Amniotic epithelial cell (primary cell): ENCODE measurements at regions not wholly inside any gene's neighbourhood (a gene's known extent, or its start where the extent isn't known, plus 50 kb on each side); places are given as distances from the start of the nearest gene placed in this dataset.
"Not testable (repeated sequence)": the region's sequence is repeated elsewhere in the genome, so short reads cannot be mapped to it uniquely, and the experiment has no call there.

Experiments
- DNase-seq: peaks from one replicate; pipeline ENCODE4 v3.0.0-alpha.2; 2010; ENCODE audit warnings: low read depth

DNA sequence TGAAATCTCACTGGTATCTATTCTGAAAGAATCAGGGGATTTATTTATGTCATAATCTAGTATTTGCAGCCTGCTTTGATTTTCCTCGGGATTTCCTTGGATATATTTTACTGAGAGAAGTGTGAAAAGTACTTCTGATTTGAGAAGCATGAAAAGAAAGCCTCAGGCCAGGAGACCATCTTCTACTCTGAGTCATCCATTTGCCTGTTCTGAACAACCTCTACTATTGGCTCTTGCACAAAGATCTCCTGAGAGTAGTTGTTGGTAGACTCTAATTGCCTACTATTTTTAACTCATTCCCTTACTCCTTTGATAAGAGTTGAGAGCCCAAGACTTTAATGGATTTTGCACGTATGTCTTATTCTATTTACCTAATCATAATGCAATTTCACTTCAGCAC is 318.9 kb downstream of the BCHE start:
- DNase-seq, result peak; percentile 47

DNA sequence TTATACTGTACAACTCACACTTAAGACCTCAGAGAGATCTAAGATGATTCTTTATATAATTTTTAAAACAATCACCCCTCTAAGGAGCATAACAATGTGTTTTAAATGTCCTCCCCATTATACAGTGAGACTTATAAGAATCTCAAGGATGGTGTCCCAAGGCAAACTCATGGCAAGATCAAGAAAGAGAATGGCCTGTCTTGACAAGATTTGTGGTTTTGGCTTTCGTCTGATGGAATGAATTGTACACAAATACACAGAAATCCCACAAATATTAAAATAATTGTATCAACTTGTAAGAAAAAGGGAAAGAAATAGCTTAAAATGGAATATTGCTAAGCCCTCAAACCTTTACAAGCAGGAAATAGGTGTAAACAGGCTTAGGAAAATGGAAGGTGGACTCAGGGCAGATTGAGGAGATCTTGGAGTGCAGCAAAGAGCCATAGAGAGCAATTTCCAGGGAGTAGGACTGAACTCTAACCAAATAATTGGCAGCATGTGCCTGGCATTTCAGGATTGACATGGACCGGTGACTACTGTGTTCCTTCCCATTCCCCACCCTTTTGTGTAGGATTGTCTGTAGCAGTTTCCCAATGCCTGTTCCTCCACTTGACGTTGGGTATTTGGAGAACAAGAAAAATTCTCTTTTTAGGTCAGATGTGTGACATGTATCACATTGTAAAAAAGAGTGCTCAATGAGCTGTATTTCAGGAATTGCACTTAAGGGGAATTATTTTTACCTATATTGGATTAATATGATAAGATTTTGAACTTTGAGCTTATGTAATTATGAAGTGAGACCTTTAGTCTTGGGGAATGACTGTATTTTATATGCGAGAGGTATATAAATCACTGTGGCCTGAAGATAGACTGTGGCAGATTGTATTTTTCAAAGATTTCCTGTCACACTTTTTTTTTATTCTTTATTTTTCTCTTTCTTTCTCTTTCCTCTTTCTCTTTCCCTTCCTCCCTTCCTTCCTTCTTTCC is 317.8 kb upstream of the SLITRK3 start:
- no peak for DNase-seq

DNA sequence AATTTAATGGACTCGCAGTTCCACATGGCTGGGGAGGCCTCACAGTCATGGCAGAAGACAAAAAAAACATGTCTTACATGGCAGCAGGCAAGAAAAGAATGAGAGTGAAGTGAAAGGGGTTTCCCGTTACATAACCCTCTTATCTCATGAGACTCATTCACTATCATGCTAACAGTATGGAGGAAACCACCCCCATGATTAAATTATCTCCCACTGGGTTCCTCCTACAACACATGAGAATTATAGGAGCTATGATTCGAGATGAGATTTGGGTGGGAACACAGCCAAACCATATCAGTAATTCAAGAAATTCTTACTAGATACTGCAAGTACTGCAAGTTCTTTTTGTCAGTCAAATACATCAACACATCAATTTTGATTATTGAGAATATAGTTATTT is 311.4 kb upstream of the SLITRK3 start:
- DNase-seq, result peak; percentile 53

DNA sequence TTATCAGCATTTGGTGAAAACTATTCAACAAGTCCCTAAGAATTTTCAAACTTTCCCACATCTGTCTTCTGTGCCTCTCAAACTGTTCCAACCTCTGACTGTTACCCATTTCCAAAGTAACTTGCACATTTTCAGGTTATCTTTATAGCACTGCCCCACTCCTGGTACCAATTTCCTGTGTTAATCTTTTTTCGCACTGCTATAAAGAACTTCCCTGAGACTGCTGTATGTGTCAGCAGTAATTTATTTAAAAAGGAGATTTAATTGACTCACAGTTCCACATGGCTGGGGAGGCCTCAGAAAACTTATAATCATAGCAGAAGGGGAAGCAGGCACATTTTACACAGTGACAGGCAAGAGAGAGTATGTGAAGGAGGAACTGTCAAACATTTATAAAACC is 310.9 kb upstream of the SLITRK3 start:
- DNase-seq, result no peak

DNA sequence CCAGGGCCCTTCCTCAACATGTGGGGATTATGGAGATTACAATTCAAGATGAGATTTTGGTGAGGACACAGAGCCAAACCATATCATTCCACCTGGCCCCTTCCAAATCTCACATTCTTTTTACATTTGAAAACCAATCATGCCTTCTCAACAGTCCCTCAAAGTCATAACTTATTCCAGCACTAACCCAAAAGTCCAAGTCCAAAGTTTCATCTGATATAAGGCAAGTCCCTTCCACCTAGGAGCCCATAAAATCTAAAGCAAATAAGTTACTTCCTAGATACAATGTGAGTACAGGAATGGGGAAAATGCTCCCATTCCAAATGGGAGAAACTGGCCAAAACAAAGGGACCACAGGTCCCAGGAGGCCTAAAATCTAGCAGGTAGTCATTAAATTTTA is 309.5 kb upstream of the SLITRK3 start:
- no peak for DNase-seq

DNA sequence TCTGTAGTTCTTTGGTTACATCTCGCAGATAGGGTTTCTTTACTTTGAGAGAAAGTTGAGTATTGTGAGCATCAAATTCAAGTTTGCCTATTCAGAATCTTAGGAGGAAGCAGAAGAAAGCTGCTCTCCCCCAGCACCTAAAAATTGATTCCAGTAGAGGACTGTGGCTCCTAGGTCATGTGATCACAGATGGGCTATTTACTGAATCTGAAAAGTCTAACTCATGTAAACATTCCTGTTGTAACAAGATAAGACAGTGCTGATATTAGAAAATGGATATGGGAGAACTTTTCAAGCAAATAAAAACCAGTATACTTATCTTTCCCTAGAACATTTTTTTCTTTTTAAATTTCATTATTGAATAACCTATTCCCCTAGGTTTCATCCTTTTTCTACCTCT is 308.4 kb upstream of the SLITRK3 start:
- DNase-seq, result no peak

DNA sequence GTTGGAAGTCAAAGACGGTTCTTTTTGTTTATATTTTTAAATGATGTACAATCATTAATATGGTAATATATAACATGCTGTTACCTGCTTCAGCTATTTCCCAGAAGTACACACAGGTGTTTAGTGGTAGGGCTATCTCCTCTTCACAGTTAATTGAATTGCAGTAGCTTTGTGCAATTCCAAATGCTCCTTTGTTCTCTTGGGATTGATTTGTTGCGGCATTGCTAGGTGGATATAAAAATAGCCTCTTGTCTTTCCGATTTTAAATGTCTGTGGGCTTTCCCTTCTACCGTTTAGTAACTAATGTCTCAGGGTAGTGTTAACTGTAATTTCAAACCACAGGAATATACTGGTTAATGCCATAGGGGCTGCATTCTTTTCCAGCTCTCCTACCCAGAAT is 307.6 kb upstream of the SLITRK3 start:
- DNase-seq, result no peak

DNA sequence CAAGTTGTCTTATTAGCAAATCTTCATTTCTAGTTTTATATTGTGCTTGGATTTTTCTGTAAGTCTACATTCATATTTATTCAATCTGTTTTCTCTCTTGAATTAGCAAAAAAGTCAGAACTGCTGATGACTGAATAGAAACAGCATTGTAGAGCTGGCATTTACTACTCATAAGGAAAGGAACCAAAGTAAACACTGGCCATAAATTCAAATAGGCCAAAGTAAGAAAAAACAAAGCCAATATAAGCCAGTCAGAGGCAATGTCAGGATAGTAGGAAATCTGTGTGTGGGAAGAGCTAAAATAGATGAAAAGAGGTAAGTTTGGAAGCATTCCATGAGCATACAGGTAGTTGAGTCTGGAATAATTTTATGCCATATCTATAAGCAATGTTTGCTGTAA is 307.2 kb upstream of the SLITRK3 start:
- no peak for DNase-seq

DNA sequence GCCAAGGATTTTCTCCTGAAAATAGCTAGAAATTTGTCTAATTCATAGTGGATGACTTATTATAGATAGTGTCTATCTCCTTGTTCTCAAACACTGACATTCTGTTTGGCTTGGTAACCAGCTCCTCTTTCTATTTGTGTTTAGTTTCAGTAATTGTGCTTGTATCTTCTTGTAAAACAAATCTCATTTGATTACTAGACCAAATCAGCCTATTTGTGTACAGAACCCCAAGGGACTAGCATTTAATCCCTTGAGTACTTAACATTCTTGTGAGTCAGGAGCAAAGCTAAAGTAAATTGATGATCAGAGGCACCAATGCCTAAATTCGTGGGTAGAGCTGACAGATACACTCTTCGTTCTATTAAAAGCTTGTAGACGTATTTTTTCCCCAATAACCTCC is 306.5 kb upstream of the SLITRK3 start:
- DNase-seq, result peak; percentile 5

DNA sequence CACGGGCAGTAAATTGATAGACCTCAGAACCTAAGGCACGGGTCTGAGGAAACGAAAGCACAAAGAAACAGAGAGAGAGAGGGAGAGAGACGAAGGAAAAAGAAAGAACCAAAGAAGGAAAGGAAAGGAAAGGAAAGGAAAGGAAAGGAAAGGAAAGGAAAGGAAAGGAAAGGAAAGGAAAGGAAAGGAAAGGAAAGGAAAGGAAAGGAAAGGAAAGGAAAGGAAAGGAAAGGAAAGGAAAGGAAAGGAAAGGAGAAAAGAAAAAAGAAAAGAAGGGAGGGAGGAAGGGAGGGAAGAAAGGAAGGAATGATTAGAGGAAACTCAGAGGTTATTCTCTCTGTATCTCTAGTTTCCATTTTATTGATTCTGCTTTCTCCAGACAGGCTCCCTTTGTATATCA is 302.6 kb upstream of the SLITRK3 start:
- not testable (repeated sequence) for DNase-seq

DNA sequence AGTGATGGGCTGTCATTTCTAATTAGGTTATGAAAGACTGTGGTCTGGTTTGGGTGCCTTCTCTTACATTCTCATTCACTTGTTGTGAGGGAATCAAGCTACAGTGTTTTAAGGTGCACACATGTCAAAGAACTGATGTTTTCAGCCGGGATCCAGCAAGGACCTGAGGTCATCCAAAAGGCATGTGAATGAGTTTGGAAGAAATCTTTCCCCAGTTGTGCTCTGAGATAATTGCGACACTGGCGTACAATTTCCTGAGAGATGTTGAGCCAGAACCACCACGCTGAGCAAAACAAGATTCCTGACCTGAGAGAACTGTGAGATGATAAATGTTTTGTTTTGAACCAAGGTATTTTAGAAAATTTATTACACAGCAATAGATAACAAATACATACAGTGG is 295.3 kb upstream of the SLITRK3 start:
- peak; percentile 98 for DNase-seq

DNA sequence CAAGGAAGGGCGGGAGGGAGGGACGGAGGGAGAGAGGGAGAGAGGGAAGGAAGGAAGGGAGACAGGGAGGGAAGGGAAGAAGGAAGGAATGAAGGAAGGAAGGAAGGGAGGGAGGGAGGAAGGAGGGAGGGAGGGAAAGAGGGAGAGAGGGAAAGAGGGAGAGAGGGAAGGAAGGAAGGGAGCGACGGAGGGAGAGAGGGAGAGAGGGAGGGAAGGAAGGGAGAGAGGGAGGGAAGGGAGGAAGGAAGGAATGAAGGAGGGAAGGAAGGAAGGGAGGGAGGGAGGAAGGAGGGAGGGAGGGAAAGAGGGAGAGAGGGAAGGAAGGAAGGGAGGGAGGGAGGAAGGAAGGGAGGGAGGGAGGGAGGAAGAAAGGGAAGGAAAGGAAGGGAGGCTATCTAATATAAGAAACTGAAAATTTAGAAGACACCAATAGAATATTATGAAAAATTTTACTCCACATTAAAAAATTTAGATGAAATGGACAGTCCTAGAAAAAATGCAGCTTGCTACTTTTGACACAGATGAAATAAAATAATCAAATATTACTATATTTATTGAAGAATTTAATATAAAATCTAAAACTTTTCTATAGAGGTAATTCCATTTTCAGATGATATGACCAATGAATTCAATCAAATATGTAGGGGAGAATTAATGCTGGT is 280.3 kb upstream of the SLITRK3 start:
- DNase-seq, result no peak

DNA sequence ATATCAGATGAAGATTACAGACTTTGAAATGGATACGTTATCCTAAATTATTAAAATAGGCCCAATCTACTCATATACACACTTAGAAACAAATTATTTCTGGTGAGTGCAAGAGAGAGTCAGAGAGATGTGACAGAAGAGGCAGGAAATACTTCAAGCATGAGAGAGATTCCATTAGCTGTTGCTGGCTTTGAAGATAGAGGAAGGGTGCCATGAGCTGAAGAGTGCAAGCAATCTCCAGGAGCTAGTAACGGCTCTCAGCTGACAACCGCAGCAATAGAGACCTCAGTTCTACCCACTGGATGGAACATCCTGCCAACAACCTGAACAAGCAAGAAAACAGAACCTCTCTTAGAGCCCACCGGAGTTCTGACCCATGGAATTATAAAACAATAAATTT is 270.7 kb upstream of the SLITRK3 start:
- no peak for DNase-seq

DNA sequence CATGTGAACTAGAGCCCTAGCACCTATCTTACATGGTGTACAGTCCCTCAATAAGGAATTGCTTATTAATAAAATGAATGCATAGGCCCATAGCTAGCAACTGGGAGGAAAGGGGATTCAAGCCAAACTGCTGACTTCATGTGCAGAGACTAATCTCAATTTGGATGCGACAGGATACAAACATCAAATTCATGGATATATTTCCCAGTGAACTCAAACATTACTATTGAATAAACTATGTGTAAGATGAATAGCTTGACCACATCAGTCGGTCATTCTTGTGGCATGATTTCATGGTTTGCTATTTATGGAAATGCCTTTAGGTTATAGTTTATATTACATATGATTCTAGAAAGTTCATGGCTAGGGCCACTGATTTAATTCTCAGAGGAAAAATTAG is 268.6 kb upstream of the SLITRK3 start:
- DNase-seq, result peak; percentile 81

DNA sequence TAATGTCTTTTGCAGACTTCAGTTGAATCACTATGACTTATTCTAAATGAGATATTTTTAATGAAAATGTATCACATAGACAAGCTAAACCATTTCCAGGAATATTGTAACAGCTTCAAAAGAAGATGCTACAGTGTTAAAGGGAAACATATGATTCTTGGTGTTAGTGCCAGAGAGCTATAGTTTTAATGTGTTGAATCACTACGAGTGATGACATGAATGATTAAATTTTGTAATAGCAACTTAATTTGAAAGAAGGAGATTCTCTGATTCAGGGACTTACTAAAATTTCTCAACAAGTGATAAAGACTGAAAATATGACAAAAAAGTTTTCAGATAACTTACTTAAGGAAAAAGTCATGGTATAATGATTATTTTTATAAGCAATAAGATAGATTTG is 267.3 kb upstream of the SLITRK3 start:
- peak; percentile 62 for DNase-seq

DNA sequence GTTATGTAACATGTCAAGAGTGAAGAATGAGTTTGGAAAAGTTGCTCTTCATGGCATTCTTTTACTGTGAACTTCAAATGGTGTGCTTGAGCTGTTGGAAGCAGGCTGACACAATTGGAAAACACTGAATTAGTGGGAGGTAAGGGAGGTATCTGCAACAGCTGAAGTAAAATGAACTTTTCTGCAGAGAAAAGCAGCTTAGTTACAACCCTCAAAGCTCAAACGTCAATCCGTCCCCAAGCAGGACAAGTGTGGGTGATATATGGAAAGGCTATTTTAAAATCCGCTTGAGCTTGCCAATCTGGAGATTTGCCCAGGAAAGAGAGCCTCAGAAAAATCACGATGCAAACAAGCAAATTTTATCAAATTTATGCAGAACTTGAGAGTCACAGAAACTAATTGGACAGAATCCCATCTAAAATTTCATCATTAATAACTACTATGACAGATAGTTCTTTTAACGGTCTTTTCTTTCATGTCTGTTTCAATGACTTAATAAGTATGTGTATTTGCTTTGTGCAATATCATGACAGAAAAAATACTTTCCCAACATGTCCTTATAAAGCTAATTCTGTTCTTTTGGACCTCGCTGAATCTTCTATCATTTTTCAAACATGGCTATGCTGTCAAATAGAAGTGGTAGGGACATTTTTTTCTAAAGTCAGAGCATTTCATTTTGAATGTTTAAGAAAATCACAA is 266.6 kb upstream of the SLITRK3 start:
- peak; percentile 30 for DNase-seq

DNA sequence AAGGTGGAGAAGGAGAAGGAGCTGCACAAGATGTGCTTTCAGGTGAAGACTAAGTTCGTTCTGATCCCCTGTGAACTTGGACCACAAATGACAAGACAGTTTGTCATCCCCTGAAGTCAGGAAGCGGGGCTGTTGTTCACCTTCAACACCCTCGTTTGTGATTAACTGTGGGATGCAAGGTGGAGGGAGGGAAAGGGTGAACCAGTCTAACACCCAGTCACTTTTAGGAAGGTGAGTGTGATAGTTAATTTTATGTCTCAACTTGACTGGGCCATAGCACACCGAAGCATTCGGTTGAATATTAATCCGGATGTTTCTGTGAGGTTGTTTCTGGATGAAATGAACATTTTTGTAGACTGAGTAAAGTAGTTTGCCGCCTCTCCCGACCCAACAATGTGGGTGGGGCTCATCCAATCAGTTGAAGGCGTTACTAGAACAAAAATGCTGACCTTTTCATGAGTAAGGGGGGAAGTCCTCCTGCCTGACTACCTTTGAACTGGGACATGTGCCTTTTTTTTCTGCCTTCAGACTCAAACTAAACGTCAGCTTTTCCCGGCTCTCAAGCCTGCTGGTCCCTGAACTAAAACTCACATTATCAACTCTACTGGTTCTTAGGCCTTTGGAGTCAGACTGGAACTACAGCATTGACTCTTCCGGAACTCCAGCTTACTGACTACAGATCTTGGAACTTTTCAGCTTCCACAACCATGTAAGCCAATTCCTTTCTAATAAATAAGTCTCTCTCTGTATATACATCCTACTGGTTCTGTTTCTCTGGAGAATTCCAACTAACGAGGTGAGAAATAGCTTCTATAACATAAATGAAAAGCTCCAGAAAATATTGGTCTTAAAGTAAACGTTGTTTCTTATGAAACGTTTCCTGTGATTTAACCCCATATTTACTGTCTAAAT is 264.0 kb upstream of the SLITRK3 start:
- DNase-seq, result no peak

DNA sequence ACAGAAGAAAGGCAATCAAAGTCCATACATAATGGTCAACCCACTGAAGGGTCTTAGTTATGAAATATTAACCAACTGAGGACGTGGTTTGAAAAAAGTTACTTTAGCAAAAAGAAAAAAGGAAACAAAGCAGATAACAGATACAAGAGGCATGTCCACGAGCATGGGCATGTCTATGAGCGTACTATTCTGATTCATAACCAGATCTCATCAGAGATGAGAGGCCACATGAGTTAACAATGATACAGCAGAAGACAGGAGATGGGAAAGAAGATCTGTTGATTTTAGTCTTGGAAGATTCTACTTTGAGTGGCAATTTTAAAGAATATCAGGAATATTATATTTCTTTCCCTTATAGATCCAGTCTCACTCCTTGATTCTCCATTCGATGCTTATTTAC is 262.9 kb upstream of the SLITRK3 start:
- DNase-seq, result no peak

DNA sequence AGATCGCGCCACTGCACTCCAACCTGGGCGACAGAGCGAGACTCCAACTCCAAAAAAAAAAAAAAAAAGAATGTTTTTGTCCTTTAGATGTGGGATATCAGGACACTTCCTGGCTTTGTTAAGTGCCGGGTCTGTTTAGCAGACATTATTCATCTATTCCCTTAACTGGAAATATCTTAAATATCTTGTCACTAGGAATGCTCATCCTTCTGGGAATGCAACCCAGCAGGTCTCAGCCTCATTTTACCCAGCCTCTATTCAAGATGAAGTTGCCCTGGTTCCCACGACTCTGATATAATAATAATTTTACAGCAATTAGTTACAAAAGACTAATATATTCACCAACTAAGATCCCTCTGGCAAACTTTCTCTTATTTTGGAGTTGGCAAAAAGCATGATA is 260.9 kb upstream of the SLITRK3 start:
- no peak for DNase-seq

DNA sequence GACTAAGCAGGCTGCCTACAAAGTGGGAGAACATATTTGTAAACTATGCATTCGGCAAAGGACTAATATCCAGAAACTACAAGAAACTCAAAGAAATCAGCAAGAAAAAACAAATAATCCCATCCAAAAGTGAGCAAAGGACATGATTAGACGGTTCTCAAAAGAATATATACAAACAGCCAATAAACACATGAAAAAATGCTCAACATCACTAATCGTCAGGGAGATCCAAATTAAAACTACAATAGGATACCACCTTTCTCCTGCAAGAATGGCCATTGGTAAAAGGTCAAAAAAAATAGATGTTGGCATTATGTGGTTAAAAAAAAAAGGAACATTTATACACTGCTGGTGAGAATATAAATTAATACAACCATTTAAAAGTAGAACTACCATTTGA is 259.6 kb upstream of the SLITRK3 start:
- no peak for DNase-seq

DNA sequence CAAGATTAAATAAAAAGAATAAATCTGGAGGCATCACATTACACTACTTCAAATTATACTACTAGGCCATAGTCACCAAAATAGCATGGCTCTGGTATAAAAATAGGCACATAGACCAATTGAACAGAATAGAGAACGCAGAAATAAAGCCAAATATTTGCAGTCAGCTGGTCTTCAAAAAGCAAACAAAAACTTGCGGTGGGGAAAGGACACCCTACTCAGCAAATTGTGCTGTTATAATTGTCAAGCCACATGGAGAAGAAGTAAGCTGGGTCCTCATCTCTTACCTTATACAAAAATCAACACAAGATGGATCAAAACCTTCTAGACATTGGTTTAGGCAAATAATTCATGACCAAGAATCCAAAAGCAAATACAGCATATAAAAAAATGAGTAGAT is 259.2 kb upstream of the SLITRK3 start:
- DNase-seq, result no peak
